HG02981 (cell line): ENCODE measurements at regions not wholly inside any gene's neighbourhood (a gene's known extent, or its start where the extent isn't known, plus 50 kb on each side); places are given as distances from the start of the nearest gene placed in this dataset.

ENCODE experiments used
- ATAC-seq: cut with Tn5 transposase; IDR thresholded peaks from one replicate; pipeline ENCODE4 v1.9.1; 2021; ENCODE audit warnings: mild to moderate bottlenecking, moderate library complexity; ENCODE audit not compliant: unreplicated experiment

DNA sequence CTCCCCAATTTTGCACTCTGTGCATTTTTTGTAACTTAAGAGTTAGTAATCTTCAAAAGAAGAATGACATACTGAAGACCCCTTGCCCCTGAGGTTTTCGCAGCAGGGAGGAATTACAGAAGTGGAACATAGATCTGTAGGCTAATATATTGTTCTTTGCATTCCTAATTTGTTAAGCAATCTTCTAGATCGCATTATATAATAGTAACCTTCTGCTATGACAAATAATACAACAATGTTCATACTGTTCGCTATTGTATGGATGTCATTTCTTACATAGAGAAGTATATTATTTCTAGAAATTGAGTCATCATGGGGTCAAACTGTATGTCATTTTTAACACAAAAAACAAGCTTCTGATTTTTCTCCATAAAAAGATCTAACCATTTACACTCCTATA is 95.8 kb upstream of the TGFBR2 start:
- ATAC-seq = no peak

DNA sequence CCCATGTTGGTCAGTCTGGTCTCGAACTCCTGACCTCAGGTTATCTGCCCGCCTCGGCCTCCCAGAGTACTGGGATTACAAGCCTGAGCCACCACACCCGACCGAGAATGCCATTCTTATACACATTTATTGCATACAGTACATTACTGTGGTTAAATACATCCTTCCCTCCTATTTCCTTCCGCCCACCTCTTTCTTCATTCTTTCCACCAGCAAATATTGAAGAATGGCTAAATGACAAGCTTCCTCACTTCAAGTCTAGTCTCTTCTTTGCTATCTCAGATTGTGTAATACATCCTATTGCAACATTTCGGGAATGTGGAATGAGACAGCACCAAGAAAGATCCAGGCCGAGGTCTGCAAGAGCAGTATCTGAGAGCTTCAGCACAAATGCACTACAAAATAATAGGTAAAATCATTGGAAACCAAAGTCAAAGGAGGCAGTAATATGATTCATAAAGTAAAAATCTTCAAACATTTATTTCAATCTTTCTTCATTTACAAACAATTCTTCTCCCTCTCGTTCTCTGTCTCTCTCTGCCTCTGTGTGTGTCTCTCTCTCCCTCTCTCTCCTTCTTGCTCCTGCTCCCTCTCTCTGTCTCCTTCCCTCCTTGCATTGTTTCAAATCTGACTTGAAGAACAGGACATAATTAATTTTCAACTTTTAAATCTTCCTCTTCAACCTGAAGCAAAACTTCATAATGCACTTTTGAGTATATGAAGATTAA is 94.7 kb upstream of the TGFBR2 start:
- ATAC-seq = no peak

DNA sequence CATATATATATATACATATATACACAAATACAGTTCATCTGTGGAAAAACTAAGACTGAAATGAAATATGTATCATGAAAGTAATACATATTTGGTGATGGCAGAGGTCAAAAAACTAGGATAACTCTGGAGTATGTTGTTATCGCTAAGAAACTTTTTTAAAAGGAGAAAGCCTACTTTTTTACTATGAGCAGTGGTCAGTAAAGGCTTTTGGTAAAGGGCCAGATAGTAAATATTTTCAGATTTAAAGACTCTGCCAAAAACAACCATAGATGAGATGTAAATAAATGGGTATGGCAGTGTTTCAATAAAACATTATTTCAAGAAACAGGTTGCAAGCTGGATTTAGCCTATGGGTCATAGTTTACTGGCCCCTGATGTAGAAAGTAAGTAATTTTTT is 93.8 kb upstream of the TGFBR2 start:
- no peak for ATAC-seq

DNA sequence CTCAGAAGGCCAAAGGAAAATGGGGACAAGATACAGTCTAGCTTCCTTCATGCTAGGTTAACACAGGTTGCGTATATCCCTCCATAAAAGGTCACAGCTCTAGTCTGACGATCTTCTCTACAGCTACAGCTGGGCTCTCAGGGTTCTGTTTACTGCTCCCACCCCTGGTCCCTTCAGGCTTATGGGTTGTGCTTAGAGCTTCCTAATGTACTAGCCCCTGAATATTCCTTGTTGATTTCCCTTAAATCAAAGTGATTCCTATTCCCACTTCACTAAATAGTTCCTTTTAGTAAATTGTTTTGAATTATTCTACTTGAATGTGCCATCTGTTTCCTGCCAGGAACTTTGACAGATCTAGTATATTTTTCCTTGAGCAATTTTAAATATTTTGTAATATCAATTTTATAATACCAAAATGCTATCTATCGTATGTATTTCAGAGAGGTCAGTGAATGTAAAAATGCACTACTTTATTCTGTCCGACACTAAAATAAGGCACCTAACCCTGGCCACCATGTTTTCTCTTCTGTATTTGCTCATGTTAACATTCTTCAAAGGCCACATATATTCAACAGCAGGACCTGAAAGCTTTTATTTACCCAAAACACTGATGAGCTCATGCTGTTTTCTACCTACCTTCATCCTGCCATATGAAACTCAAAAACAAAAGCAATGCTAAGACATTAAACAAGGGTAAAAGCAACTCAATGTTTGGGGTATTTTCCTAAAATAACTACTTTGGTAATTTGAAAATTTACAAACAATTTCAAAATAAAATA is 92.8 kb upstream of the TGFBR2 start:
- ATAC-seq = no peak

DNA sequence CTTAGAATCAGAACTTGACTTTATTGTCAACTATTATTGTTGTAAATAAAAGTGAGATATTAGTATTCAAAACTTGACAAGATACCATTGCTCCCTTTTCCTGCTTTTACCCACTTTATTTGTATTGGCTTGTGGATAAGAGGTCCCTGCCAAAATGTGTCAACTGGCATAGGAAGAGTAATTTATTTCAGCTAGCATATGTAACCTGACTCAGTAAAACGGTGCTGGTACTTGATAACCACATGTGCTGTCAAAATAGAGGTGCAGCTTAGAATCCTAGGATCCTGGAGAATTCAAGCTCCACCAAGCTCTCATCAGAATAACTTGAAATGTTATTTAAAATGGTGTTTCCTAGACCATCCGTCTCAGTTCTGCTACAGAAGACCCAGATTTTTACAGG is 90.2 kb upstream of the TGFBR2 start:
- no peak for ATAC-seq

DNA sequence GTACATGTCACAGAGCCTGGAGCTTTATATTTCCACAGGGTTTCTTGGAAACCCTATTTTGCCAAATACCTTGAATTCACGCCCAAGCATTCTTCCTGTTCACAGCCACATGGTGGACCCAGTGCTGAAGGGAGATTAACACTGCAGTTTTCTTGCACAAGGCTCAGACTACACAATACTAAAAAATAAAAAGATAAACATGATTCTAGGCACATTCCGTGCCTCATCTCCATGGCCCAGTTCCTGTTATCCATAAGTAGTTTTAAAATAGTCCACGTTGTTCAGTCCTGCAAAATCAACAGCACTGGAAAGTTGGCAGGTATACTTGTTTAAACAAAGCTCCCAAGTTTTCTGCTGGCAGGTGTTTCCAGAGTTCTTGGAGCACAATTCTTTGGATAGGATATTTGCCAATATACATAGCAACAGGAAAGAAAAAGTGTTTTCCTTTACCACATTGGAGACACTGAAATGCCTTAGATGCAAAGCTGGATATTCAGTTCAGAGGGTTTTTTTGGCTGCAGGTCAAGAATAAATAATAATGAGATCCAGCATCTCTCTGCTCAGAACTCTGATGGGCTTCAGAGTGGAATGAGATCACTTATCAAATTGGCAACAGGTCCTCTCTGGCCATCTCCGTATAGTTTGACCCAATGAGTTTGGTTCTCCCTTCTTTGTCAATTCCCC is 88.1 kb upstream of the TGFBR2 start:
- no peak for ATAC-seq

DNA sequence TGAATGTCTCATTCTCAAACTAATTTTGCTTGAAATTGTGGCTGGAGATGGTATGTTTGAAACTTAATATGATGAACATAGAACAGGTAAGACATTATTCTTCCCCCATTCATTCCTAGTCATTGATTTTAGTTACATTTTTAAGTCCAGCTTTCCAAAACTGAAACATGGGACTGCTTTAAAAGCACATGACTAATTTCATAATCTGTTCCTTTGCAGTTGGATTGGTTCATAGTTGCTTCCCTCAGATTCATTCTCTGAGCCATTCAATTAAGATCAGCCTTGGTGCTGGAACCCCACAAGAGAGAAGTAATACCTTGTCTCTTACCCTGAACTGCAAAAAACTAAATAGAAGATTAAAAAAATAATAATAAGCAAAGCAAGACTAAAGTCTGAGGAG is 87.5 kb upstream of the TGFBR2 start:
- ATAC-seq = no peak

DNA sequence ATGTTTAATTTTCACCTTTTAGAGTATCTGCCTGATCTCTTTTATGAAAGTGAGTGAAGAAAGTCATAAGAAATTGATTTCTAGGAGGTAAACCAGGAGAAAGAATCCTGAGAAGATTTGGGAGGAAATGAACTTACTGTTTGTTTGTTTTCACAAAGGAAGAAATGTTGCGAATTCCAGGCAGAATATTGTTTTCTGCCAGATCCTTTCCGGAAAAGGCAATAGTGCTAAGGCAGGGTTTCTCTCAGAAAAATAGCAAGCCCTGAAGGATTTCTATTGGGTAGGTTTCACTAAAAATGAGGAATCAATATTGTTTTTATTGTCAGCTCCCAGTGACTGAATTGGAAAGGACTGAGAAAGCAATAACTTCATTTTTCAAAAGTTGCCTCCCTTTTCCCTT is 85.7 kb upstream of the TGFBR2 start:
- no peak for ATAC-seq

DNA sequence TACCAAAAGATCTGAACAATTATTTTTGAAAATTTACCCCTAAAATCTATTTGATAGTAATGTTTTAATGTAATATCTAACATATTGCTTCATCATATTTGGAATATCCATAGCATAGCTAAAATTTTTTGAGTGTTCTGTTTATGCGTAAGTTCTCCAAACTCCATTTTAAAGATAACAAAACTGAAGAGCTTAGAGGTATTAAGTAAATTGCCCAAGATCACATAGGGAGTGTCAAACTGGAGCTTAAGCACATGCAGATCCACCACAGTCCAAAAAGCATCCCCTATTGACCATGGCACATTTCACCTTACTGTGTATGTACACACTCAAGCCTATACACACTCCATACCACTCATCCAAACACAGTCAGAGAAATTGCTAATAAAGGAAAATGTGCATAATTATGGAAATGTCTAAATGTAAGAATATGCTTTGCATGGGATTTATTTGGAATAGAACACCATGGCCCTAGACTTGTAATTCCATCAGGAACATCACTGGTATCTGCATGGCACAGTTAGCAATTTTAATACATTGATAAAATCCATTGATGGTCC is 85.2 kb upstream of the TGFBR2 start:
- no peak for ATAC-seq

DNA sequence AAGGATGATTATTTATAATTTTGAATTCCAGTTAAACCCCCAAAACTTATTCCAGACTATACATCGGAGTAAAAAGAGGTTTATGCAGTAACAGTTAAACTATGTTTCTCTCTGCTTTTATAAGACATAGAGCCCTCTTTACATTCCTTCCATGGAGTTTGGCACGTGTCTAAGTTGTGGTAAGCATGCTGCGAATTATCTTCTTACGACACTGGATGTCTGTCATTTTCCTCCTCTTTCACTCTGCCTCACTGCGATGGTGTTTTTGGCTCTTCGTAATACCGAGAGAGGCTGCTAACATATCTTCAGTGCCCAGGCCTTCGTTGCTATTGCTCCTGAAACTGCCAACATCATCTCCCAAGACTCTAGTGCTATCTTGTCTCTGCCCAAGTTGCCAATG is 83.9 kb upstream of the TGFBR2 start:
- ATAC-seq = no peak

DNA sequence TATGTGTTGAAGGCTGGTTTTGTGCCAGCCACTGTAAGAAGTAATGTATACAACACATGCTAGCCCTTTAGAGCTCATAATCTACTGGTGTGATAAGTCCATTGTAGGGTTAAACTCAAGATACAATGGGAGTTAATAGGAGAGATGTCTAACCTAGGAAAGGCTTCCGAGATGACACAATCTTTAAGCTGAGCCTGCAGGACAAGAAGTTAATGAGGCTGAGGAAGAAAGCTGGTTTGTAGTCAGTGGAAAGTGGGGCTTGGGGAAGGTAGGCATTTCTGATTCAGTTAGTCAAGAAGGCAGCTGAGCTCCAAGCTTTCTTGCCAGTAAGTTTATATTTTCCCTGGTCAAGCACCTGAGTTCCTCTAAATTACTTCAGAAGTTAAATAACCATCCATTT is 83.0 kb upstream of the TGFBR2 start:
- no peak for ATAC-seq

DNA sequence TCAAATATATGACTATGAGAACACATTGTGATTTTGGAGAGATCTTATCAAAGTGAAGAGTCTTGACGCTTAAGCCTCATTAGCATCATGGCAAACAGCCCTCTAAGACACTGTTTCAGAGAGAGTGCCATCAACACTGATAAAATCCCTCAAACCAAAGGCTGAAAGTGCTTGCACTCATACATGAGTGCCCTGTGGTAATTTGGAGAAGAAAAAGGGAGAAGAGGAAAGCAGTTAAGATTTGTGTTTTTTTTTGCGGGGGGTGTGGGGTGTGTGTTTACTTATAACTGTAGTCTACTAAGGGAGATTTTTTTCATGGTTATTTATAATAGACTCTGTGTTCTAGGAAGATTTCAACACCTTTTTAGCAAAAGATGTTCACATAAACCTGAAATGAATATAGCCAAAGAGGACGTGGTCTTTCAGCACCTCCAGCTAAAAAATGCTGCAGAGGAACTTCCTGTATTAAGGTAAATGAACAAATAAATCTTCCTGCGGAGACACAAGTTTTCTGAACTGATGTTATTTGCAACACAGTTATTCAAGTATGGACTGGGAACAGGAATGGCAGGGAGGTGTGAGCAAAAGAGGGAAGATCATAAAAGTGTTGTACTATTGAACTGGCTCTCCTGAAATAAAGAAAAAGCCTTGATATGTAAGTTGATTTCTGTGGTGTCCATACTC is 81.9 kb upstream of the TGFBR2 start:
- ATAC-seq = no peak

DNA sequence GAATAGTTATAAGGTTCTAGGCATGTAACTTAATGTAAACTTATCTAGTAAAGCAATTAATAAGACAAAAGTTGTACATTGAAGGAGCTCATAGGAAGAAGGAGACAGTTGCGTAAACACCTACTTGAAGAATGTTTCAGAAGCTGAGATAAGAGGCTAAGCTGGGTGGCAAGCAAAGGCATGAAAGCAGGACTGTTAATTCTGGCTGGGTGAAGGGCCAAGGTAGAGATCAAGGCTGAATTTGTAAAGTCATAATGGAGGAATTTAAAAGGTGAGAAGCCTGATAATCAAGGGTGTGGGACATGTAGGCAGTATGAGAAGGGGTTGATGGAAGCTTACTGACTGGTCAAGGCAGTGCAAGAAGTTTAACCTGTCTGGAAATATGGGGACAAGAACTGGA is 80.4 kb upstream of the TGFBR2 start:
- ATAC-seq = no peak

DNA sequence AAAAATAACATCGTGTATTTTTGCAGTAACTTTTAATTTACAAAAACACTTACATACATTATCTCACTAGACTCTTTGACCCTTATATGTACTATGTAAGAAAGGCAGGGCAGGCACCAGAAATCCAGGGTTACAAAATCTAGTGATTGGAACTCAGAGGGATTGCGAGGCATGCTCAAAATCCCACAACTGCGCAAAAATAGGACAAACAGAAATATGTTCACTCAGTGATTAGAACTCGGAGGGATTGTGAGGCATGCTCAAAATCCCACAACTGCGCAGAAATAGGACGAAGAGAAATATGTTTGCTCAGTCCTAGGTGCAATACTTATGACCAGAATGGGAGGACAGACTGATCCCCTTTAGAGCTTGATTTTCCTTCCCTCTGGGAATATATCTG is 79.2 kb upstream of the TGFBR2 start:
- no peak for ATAC-seq

DNA sequence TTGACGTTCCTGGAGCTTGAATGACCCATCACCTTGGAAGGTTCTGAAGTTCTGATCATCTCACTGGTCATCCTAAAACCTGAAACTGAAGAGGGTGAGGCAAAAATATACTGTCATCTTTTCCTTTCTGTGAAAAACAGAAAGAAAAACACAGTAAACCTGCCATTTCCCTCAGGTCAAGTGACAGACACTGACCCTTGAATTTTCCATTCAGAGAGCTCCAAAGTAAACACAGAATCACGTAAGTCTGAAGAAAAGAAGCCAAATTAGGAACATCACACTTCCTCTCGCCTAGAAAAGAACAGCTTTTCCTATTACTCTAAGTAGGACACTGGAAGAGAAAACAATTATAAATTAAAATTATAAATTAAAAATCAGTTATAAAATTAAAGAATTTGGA is 78.7 kb upstream of the TGFBR2 start:
- no peak for ATAC-seq

DNA sequence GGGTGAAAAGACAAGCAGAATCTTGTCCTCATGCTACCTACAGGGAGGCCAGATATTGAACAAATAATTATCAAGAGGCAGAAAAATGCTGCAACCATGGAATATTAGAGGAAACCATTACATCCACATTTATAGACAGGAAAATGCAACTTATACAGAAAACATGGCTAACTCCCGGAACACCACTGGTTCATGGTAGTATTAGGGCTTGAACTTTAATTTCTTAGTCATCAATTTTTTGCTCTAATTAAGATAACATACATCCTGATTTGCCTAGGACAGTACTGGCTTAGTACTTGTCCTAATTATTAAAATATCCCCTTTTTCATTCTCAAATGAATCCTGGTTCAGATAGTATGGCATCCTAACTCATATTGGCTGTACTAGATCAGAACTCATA is 76.3 kb upstream of the TGFBR2 start:
- no peak for ATAC-seq

DNA sequence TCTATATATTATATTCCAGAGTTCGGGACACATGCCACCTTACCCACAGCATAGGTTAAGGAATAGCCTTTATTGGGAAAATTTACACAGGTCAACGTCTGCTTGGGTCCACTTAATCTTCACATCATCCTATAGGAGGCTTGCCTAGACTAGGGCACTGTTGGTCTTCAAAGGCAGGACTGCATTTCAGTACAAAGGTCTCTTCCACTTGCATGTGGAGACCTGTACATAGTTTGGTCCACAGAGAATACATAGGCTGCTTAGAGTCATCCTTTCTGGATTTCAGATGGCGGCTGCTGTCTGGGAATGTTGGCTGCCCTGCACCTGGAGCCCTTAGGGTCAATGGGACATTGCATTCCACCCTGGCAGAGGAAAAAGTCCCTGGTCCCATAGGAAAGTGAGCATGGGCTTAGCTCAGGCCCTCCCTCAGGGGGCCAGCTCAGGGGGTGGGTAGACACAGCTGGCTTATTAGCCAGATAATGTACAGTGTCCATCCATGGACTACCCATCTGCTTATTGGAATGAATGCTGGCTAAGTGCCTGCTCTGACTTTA is 75.3 kb upstream of the TGFBR2 start:
- ATAC-seq = no peak

DNA sequence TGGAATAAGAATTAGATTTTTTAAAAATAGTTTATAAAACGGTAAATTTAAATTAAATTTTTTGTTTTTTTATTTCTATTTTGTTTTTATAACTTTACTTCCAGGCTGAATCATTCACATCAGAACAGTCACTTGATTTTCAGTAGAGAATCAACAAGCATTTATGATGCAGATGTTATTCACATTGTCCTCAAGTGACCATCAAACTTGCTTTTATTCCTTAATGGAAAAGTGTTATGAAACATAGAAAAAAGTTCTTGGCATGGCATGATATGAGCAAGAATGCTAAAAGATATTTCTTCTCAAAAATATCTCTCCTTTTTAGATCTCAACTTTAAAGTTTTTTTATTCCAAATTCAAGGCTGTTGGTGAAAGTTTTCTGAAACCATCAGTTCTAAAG is 70.9 kb upstream of the TGFBR2 start:
- no peak for ATAC-seq

DNA sequence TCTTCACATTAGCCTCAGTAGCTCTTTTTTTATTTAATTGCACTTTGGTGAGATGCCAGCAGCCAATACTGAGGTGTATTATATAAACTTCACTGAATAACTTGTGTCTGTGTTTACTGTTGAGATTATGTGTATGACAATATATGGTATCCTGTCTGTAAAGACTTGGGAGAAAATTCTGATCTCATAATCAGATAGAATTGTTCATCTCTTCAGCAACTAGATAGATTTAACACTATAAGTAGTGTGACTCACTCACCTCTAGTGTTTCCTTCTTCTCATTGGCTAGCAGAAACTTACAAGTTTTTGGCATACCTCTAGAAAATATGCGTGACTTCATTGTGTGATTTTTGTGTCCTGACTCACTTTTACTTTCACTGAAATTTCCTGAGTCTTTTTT is 67.6 kb upstream of the TGFBR2 start:
- ATAC-seq = no peak

DNA sequence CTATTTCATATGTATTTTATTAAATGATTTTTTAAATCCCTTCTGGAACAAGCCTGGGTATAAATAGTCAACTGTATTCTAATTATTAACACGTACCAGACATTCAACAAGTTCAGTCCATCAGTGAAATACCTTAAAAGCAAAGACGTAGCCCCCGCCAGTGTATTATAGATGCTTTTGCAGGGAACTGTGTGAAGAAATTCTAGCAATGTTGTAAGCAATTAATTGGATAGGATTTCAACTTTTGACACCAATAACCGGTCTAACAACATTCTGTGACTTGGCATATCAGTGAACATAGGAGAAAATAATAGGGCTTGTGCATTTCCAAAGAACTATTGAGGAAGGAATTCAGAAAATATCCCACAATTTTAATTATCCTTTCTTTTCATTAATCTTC is 67.2 kb upstream of the TGFBR2 start:
- ATAC-seq = no peak

DNA sequence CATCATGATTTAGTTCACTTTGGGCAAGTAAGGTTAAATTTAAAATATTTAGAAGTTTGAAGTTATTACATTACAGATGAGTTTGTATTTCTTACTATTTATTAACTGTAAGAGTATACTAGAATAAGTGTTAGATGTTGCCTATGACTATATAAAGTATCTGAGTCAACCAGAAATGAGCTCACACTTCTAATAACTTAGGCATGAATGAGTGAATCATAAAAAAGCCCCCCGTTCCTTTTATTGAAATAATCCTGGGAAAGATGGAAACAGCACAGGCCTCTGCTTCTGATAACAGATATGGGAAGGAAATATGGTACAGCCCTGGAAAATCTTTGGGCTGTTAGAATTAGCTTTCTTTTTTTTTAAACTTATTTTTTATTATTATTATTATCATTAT is 66.6 kb upstream of the TGFBR2 start:
- ATAC-seq = no peak
